NCI-H2029 treated with DMSO at 0.1 percent for 48 hours (cell line): ENCODE measurements at regions not wholly inside any gene's neighbourhood (a gene's known extent, or its start where the extent isn't known, plus 50 kb on each side); places are given as distances from the start of the nearest gene placed in this dataset.

Experiments
- DNase-seq: peaks from one replicate; lab custom pipeline; 2025; lab: John Stamatoyannopoulos, UW

GRCh38 chr3:117126946-117127546, 417.5 kb downstream of the TUSC7 start:
- no peak for DNase-seq

DNA sequence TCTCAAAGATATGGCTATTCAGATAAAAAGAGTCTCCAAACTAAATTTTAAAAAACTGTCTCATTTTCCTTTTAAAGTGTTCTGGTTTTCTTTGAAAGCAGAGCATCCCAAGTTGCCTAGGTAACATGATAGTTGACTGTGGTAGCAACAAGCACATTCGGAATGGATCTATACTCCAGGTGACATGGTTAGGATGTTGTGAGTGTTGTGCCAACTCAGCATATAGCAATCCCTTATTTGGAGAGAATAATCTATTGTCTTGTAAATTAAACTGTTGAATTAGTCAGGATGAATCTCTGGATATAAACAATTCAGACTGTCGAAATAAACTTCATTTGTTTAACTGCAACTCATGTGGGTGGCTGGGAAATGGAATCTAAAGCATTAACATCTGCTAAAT, 418.6 kb downstream of the TUSC7 start:
- DNase-seq = no peak

- no peak for DNase-seq
Observed at GRCh38 chr3:117128872-117129271, 419.3 kb downstream of the TUSC7 start.

- DNase-seq = no peak
Observed at GRCh38 chr3:117129516-117129915, 419.9 kb downstream of the TUSC7 start.

DNA sequence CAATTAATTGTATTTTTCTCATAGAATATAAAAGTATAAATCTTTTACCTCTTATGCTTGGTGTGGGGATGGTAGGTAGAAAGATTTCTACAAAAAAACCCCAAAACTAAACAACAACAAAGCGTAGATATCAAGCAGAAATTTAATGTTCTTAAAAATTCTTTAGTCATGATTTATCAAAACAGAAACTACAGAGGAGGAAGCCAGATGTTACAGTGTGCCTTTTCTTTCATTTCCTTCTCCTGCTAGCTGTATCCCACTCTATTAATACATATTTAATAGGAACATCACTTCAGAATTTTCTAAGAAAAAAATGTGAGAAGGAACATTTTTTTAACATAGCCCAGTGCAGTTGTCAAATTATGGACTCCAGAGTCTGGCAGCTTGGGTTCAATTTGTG, 420.6 kb downstream of the TUSC7 start:
- DNase-seq = no peak

- DNase-seq = no peak
Observed at GRCh38 chr3:117131259-117131658, 421.7 kb downstream of the TUSC7 start.

DNA sequence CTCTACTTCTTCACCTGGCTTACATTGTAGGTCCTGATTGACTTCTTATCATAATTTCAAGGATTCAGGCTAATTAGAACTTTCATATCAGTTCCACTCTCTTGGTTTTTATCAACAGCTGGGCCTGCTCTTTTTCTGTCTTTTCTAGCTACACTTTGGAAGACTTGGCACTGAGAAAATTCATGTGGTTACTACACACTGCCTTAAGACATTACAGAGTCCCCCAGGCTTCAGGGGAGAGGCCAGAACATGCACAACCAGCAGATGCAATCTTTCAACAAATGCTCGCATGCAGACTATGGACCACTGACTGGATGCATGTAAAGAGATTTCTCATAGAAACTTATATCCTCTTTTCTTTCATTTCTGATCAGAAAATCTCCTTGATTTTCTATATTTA, 423.5 kb downstream of the TUSC7 start:
- DNase-seq = no peak

DNA sequence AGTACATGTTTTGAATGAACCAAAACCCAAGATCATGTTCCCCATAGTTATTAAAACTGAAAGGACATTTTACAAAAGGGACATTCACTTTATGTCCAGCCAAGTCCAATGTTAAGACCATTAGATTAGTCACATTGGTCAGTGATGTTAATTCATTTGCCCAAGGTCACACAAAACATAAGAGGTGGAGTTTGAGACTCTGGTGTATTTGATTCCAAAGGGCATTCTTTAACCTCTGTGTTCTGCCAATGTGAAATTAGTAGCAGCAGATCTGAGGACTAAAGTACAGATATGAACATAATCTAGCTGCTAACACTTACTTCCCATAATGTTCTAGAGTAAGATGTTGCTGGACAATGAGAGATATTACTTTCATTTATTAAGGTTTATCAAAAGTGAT, 425.6 kb downstream of the TUSC7 start:
- DNase-seq = no peak

DNA sequence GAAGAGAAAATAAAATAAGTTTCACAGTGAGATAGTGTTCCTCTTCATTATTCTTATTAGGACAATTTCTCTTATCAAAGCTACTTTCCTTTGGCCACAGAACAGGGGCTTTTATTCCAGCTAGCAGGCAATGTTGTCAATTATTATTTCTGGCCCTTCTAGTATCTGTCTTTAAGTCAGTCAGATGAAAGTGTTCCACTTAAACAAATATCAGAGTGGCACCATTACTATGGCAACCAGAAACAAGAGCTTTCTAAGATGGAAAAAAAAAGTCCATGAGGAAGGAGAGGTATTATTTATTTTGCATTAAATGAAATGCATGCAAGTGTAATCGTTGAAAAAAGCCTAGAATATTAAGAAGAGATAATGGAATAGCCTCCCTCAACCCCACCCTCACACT, 426.4 kb downstream of the TUSC7 start:
- DNase-seq = no peak

- no peak for DNase-seq
Observed at GRCh38 chr3:117137065-117137464, 427.5 kb downstream of the TUSC7 start.

GRCh38 chr3:117139681-117140080, 430.1 kb downstream of the TUSC7 start:
- DNase-seq = no peak

GRCh38 chr3:117141812-117142211, 432.2 kb downstream of the TUSC7 start:
- DNase-seq = no peak

DNA sequence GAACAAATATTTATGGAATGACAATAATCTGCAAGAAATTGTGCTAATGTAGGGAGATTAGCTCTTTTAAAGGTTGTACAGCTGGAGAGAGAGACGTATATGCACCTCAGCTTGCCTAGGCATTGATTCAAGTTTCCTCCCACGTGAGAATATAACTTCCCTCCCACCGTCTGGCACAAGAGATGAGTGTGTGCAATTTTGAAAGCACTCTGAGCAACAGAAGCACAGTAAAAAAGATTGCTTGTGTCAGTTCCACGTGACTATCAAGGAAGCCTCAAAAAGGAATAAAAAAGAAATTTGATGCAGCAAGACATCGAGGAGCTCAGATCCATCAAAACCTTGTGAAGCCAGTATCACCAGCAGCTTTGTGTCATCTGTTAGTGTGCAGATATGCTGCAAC, 435.3 kb downstream of the TUSC7 start:
- DNase-seq = no peak

DNA sequence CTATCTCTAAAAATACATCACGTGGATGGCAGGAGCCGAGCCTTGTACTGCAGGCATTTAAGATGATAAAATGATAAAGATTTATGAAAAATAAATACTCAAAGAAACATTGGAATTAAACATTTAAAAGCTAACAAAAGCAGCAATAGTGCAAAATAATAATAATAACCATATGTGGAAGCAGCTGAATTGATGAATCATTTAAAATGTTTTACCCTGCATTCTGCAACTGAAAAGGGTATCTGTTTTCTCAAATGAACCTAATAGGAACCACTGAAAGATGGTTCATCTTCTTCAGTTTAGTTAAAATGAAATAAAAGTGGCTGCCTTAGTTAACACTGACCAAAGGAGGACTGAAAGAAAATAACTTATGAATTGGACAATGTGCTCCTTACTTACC, 436.1 kb downstream of the TUSC7 start:
- DNase-seq = no peak

GRCh38 chr3:117146571-117146970, 437.0 kb downstream of the TUSC7 start:
- no peak for DNase-seq

DNA sequence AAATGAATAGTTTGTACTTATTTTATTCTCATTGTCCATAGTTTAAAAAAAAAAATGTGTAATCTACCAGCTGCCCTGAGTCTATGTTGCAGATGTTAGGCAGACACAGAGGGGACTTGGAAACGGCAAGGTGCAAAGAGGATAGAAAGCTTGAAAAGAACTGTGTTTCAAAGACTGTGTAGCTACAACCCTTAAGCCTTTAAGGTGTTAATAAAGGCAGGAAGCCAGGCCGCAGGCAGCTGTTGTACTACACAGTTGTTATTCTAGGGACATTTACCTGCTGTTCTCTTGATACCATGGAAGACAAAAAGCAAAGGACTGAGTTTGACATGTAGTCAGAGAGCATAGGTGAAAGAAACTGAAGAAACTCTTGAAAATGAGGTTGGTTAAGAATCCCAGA, 440.0 kb downstream of the TUSC7 start:
- DNase-seq = no peak

DNA sequence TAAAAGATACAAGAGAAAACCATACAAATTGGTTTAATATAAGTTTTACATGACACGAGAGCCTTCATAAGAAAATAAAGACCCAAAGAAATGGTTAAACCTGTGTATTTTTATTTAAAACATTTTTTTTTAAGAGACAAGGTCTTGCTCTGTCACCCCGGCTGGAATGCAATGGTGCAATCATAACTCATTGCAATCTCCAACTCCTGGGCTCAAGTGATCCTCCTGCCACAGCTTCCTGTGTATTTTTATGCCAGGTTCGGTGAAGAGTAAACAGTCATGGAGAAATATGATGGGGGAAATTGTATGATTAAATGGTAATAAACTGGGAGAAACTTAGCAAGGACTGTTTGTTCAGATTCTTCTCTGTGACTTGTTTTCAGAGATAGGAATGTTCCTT, 441.0 kb downstream of the TUSC7 start:
- DNase-seq = no peak

DNA sequence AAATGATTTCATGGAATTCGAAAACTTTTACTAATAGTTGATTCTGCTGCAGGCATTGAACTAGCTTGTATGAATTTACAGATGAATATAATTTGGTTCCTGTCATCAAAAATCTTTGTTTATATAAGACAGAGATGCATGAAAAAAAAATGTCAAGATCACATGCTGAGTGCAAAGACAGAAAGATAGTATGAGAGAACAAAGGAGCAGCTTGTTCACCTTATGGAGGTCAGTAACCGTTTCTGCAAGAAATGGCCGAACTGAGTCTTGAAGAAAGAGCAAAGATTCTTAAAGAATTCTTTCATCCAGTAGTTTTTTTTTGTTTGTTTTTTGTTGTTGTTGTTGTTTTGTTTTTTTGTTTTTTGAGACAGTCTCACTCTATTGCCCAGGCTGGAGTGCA, 450.6 kb downstream of the TUSC7 start:
- DNase-seq = no peak

DNA sequence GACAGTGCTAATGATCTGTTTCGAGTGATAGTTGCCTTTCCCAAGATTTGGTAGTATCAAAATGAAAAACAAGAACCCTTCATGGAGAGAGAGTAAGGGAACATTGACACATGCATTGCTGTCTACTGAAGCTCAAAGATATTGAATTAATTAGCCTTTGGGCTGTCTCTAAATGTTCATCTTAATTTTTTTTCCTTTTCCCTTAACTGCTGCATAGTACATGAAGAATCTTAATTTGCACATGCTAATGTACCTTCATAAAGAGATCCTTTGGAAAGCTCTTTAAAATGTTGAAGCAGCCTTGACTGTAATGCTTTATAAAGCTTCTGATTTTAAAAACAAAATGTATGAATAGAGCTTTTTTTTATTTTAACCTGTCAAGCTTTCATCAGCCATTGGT, 452.2 kb downstream of the TUSC7 start:
- no peak for DNase-seq

GRCh38 chr3:117165176-117165575, 455.6 kb downstream of the TUSC7 start:
- no peak for DNase-seq

GRCh38 chr3:117165601-117166051, 456.0 kb downstream of the TUSC7 start:
- no peak for DNase-seq

- DNase-seq = no peak
Observed at GRCh38 chr3:117168896-117169295, 459.3 kb downstream of the TUSC7 start.

DNA sequence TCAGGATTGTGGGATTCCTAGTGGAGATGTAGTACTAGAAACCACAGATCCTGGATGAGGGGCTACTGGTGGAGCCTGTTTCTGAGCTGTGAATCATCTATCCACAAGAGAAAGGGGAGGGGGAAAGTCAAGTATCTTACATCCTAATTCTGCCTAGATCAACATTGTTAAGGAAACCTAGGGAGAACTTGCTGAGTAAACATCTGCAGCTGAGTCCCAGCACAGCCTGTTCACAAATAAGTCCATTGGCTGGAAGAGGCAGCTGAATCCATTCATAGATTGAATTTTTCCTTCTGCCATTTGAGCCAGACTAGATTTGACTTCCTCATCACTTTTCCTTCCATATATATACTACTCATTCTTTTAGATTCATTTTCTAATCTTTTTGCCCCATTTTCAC, 460.5 kb downstream of the TUSC7 start:
- DNase-seq = no peak

DNA sequence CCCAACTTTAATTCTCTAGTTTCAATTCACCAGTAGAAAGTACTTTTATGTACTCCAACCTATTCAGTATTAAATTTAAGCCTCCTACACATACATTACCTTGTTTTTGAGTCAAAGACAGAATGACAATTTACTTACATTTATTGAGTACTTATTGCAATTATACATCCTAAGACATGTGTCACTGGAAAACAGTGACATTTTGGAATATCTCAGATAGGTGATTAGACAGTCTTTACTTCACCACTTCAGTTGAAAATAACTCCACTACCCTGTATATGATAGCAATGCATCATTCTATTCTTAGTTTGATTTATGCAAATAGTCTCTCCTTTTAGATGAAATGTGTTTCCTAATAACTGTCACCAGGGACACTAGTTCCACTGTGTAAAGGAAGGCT, 461.5 kb downstream of the TUSC7 start:
- no peak for DNase-seq

- DNase-seq = no peak
Observed at GRCh38 chr3:117172426-117172825, 462.8 kb downstream of the TUSC7 start.
